ENCODE measurements at regions not wholly inside any gene's neighbourhood (a gene's known extent, or its start where the extent isn't known, plus 50 kb on each side); places are given as distances from the start of the nearest gene placed in this dataset.

DNA sequence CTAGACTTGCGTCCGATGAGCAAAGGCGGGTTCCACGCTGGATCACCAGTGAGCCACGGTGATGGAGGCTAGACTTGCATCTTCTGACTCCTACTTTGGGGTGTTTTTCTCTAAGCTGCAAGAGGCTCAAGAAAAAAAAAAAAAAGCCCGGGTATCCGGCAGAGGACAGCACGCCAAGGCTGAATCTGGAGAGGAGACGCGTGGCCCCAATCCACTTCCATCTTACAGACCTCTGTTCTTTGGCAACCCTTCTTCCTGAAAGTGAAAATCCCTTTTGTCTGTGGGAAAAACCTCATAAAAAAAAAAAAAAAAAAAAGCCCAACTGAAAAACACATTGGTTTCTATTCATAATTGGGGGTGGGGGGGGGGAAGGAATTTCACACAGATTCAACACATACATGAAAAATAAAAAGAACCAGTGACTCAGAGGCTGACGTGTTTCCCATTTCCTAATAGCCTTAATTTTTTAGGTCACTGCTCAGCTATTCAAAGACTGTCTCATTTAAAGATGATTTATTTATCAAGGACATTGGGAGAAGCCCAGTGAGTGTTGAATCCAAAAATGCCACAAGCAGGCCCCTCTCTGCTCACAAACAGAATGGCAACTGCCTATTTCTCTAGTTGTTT is 258.3 kb downstream of the FOXL1 start:
- TF ChIP-seq POLR2AphosphoS5 (IDR thresholded peaks at IDR 0.05; ENCODE audit: low read depth, low read length) (no peak), POLR2A (IDR thresholded peaks at IDR 0.05; ENCODE audit: low read depth, low read length) (no peak), TAF1 (IDR thresholded peaks at IDR 0.05; ENCODE audit: borderline replicate concordance, low read depth, low read length) (no peak)

All from GM12892 (cell line).